MCF 10A (cell line): ENCODE measurements at regions not wholly inside any gene's neighbourhood (a gene's known extent, or its start where the extent isn't known, plus 50 kb on each side); places are given as distances from the start of the nearest gene placed in this dataset.

Experiments used
- BruUV-seq: library from RNA; stranded (reverse); fragments of 400-500 nt; replicated peaks from 2 replicates; lab custom pipeline; 2021; lab: Mats Ljungman, UMichigan
- CTCF ChIA-PET: fragments of 300-600 bp; sonication (Branson Sonifier 250); formaldehyde crosslinking; extraction: SDS; loops from one replicate; lab custom pipeline; 2021; ENCODE audit warnings: antibody characterized with exemption, inconsistent platforms; lab: Yijun Ruan, JAX
- POLR2A ChIA-PET: fragments of 300-600, 350-650 bp; sonication (Branson Sonifier 250); formaldehyde crosslinking; extraction: SDS; loops from one replicate; lab custom pipeline; 2020; ENCODE audit warnings: antibody characterized with exemption, inconsistent platforms; lab: Yijun Ruan, JAX
- DNase-seq: peaks from one replicate; pipeline ENCODE4 v3.0.0-alpha.2; 2018; ENCODE audit not compliant: unreplicated experiment
- H3K27ac Mint-ChIP-seq: one replicate; pipeline ENCODE4 v1.8.0; 2022; ENCODE audit warnings: mild to moderate bottlenecking, low read depth, mixed read lengths; ENCODE audit not compliant: unreplicated experiment
- H3K27me3 Mint-ChIP-seq: one replicate; pipeline ENCODE4 v1.8.0; 2022; ENCODE audit warnings: mixed read lengths; ENCODE audit not compliant: insufficient read depth, unreplicated experiment
- H3K36me3 Mint-ChIP-seq: one replicate; pipeline ENCODE4 v1.8.0; 2022; ENCODE audit warnings: mild to moderate bottlenecking, moderate library complexity, mixed read lengths; ENCODE audit not compliant: insufficient read depth, unreplicated experiment
- H3K4me1 Mint-ChIP-seq: one replicate; pipeline ENCODE4 v1.8.0; 2022; ENCODE audit warnings: mixed read lengths; ENCODE audit not compliant: insufficient read depth, unreplicated experiment
- H3K4me3 Mint-ChIP-seq: one replicate; pipeline ENCODE4 v1.8.0; 2022; ENCODE audit warnings: mild to moderate bottlenecking, moderate library complexity, mixed read lengths; ENCODE audit not compliant: unreplicated experiment
- H3K9me3 Mint-ChIP-seq: one replicate; pipeline ENCODE4 v1.8.0; 2022; ENCODE audit warnings: mixed read lengths; ENCODE audit not compliant: unreplicated experiment
- CTCF ChIP-seq: fragments of 200-600 bp; IDR thresholded peaks from one replicate; pipeline ENCODE4 v1.8.0; 2022; ENCODE audit warnings: antibody characterized with exemption, mild to moderate bottlenecking; ENCODE audit not compliant: unreplicated experiment
- intact Hi-C: fragments of 100-400 bp; cut with micrococcal nuclease; formaldehyde crosslinking; loops from 2 replicates; pipeline ENCODE4 v1.14.1; 2022

- ChIA-PET POLR2A (no interaction called here), CTCF (no interaction called here)
- intact Hi-C loops: no loop called here
- Mint-ChIP-seq H3K9me3 (no peaks in the 10 kb centered on the region), H3K4me3 (no peak overlapping the region), H3K4me1 (no peaks in the 10 kb centered on the region), H3K27ac (no peak overlapping the region), H3K36me3 (peaks cover 4% of the 10 kb centered on the region), H3K27me3 (no peaks in the 10 kb centered on the region)
- DNase-seq: no peak
- no peak for TF ChIP-seq CTCF
- BruUV-seq: no TSS peak
These were observed 337.9 kb downstream of the CETN3 start for GRCh38 chr5:90071656-90072055.

- Mint-ChIP-seq H3K4me3 (no peak overlapping the region), H3K27me3 (no peaks in the 10 kb centered on the region), H3K36me3 (peaks cover 4% of the 10 kb centered on the region), H3K4me1 (no peaks in the 10 kb centered on the region), H3K27ac (no peak overlapping the region), H3K9me3 (no peaks in the 10 kb centered on the region)
- ChIA-PET POLR2A (interaction anchor here (0.6 kb wide), 1 partner anchor 402 kb away, joined by 4 read pairs; no protein-coding TSS in a partner anchor), CTCF (no interaction called here)
- intact Hi-C loops: no loop called here
- TF ChIP-seq CTCF: no peak
- BruUV-seq: no TSS peak
- DNase-seq: no peak
These were observed 338.5 kb downstream of the CETN3 start for GRCh38 chr5:90071066-90071465.

- H3K9me3 Mint-ChIP-seq: no peaks in the 10 kb centered on the region
- H3K27me3 Mint-ChIP-seq: no peaks in the 10 kb centered on the region
- no peak for TF ChIP-seq CTCF
- no peak overlapping the region for H3K27ac Mint-ChIP-seq
- ChIA-PET POLR2A (no interaction called here), CTCF (interaction anchor here (0.5 kb wide), 1 partner anchor 247 kb away, joined by 3 read pairs; no protein-coding TSS in a partner anchor)
- no peaks in the 10 kb centered on the region for H3K4me1 Mint-ChIP-seq
- no TSS peak for BruUV-seq
- no peak for DNase-seq
- peaks cover 4% of the 10 kb centered on the region for H3K36me3 Mint-ChIP-seq
- intact Hi-C loops: no loop called here
- H3K4me3 Mint-ChIP-seq: no peak overlapping the region
These were observed 342.6 kb downstream of the CETN3 start for GRCh38 chr5:90066920-90067319.

GRCh38 chr5:90056911-90057705, 352.4 kb downstream of the CETN3 start:
- ChIA-PET POLR2A (no interaction called here), CTCF (no interaction called here)
- no peak overlapping the region for H3K4me3 Mint-ChIP-seq
- H3K36me3 Mint-ChIP-seq: no peaks in the 10 kb centered on the region
- H3K27me3 Mint-ChIP-seq: no peaks in the 10 kb centered on the region
- DNase-seq: no peak
- H3K9me3 Mint-ChIP-seq: no peaks in the 10 kb centered on the region
- peaks cover 6% of the 10 kb centered on the region for H3K4me1 Mint-ChIP-seq
- intact Hi-C loops: no loop called here
- H3K27ac Mint-ChIP-seq: no peak overlapping the region
- BruUV-seq: no TSS peak
- TF ChIP-seq CTCF: no peak
